Vagina (tissue), 2 donors: ENCODE measurements at regions not wholly inside any gene's neighbourhood (a gene's known extent, or its start where the extent isn't known, plus 50 kb on each side); places are given as distances from the start of the nearest gene placed in this dataset.

Source experiments
- DNase-seq, 2 donors: peaks; one replicate each; pipeline ENCODE4 v3.0.0-alpha.2; 2017; ENCODE audit errors: extremely low spot score in 2 of 2
- H3K27ac ChIP-seq: fragments of 200-600 bp; sonication (generic); one replicate; pipeline ENCODE4 v1.5.1; 2019
- H3K27me3 ChIP-seq: fragments of 200-600 bp; sonication (generic); one replicate; pipeline ENCODE4 v1.5.1; 2019
- H3K36me3 ChIP-seq, 2 donors: fragments of 200-600 bp; sonication (generic); one replicate each; pipeline ENCODE4 v1.5.1; 2017 to 2019
- H3K4me1 ChIP-seq: fragments of 200-600 bp; sonication (generic); one replicate; pipeline ENCODE4 v1.5.1; 2019
- H3K4me3 ChIP-seq, 2 donors: fragments of 200-600 bp; sonication (generic); 1 replicate in 1 of 2; 2 replicates in 1 of 2; pipeline ENCODE4 v1.5.1; 2016 to 2019
- H3K9me3 ChIP-seq: fragments of 200-600 bp; sonication (generic); one replicate; pipeline ENCODE4 v1.5.1; 2019
- POLR2A ChIP-seq, 2 donors: fragments of 450-650 bp; IDR thresholded peaks; one replicate each; pipeline ENCODE4 v1.6.1; 2017; ENCODE audit warnings: antibody characterized with exemption in 2 of 2, mild to moderate bottlenecking in 2 of 2, moderate library complexity in 2 of 2
- POLR2AphosphoS5 ChIP-seq, 2 donors: sonication (generic); formaldehyde crosslinking; IDR thresholded peaks; one replicate each; pipeline ENCODE4 v1.9.0; 2017; ENCODE audit warnings: antibody characterized with exemption in 2 of 2, mild to moderate bottlenecking in 2 of 2, low read depth in 1 of 2; ENCODE audit not compliant: insufficient read depth in 1 of 2
- intact Hi-C: fragments of 100-400 bp; cut with DNase I; formaldehyde crosslinking; loops from one replicate; pipeline ENCODE4 v1.15.1; 2023
- TF ChIP-seq, protein P1 (sequence below), 3 experiments: fragments of 450-650 bp in 2 of 3; fragments of 200-600 bp in 1 of 3; sonication (generic) in 1 of 3; IDR thresholded peaks; one replicate each; pipeline ENCODE4 v1.5.1; 2017 to 2019; ENCODE audit warnings: antibody characterized with exemption in 3 of 3, mild to moderate bottlenecking in 2 of 3, moderate library complexity in 2 of 3

GRCh38 chr4:147084861-147085260 lies 139.2 kb upstream of the TTC29 start:
- intact Hi-C loops: no loop called here
- TF ChIP-seq POLR2A (IDR thresholded peaks at IDR 0.05): no peak
- no peak for TF ChIP-seq POLR2AphosphoS5 (IDR thresholded peaks at IDR 0.05; ENCODE audit: insufficient read depth in 1 of 2, low read depth in 1 of 2)
- TF ChIP-seq, protein P1, sequence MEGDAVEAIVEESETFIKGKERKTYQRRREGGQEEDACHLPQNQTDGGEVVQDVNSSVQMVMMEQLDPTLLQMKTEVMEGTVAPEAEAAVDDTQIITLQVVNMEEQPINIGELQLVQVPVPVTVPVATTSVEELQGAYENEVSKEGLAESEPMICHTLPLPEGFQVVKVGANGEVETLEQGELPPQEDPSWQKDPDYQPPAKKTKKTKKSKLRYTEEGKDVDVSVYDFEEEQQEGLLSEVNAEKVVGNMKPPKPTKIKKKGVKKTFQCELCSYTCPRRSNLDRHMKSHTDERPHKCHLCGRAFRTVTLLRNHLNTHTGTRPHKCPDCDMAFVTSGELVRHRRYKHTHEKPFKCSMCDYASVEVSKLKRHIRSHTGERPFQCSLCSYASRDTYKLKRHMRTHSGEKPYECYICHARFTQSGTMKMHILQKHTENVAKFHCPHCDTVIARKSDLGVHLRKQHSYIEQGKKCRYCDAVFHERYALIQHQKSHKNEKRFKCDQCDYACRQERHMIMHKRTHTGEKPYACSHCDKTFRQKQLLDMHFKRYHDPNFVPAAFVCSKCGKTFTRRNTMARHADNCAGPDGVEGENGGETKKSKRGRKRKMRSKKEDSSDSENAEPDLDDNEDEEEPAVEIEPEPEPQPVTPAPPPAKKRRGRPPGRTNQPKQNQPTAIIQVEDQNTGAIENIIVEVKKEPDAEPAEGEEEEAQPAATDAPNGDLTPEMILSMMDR (IDR thresholded peaks at IDR 0.05): no peak
- H3K27ac ChIP-seq: no peak overlapping the region

DNA sequence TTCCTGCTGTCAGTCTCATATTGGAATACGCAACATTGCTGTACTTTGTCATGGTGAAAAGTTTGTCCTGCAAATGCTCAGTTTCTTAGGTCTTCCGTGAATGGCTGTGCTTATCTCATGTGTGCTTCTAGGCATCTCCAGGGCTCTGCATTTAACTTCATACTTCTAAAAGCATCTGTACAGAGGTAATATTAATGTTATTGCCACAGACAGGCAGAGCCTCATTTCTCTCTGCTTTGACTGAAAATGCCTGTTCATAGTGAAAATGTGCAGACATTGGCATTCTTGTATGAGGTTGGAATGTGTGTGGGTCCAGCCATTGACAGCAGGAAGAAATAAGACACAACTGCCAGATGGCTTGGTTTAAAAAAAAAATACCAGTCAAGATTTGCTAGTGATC lies 140.1 kb upstream of the TTC29 start:
- no peak for DNase-seq
- Histone ChIP-seq H3K9me3 (no peaks in the 10 kb centered on the region), H3K36me3 (no peaks in the 10 kb centered on the region), H3K4me3 (no peak overlapping the region), H3K4me1 (no peaks in the 10 kb centered on the region), H3K27ac (no peak overlapping the region), H3K27me3 (no peaks in the 10 kb centered on the region)
- intact Hi-C loops: no loop called here
- TF ChIP-seq POLR2A (IDR thresholded peaks at IDR 0.05) (no peak), POLR2AphosphoS5 (IDR thresholded peaks at IDR 0.05; ENCODE audit: insufficient read depth in 1 of 2, low read depth in 1 of 2) (no peak)
- TF ChIP-seq, protein P1 (IDR thresholded peaks at IDR 0.05): no peak

More at GRCh38 chr4:147084861-147085260, 139.2 kb upstream of the TTC29 start:
- Histone ChIP-seq H3K36me3 (no peaks in the 10 kb centered on the region), H3K4me1 (peaks cover under 1% of the 10 kb centered on the region), H3K27me3 (no peaks in the 10 kb centered on the region), H3K9me3 (no peaks in the 10 kb centered on the region), H3K4me3 (no peak overlapping the region)
- DNase-seq: no peak

- intact Hi-C loops: no loop called here
- no peaks in the 10 kb centered on the region for H3K4me1 ChIP-seq
- no peak overlapping the region for H3K4me3 ChIP-seq
- H3K9me3 ChIP-seq: no peaks in the 10 kb centered on the region
- no peak for DNase-seq
- H3K36me3 ChIP-seq: no peaks in the 10 kb centered on the region
- TF ChIP-seq, protein P1 (IDR thresholded peaks at IDR 0.05): no peak
- TF ChIP-seq POLR2A (IDR thresholded peaks at IDR 0.05) (no peak), POLR2AphosphoS5 (IDR thresholded peaks at IDR 0.05; ENCODE audit: insufficient read depth in 1 of 2, low read depth in 1 of 2) (no peak)
- H3K27me3 ChIP-seq: no peaks in the 10 kb centered on the region
- no peak overlapping the region for H3K27ac ChIP-seq
Observed at GRCh38 chr4:147088146-147088545, 142.5 kb upstream of the TTC29 start.

DNA sequence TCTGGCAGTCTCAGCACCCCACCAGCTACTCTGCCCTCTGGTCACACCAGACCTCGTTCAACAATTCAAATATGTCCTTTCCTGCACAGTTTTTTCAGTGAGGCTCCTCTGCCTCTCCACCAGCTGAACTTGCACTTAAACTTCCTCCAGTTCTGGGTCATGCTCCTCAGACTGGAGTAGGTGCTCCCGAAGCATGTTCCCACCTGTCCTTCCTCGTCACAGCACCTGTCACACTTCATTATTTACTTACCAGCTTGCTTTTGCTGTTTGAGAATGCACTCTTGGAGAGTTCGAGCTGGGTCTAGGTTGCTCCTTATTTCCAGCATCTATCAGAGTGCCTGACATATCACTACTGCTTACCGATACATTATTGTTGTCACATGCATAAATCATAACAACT lies 144.8 kb upstream of the TTC29 start:
- TF ChIP-seq POLR2AphosphoS5 (IDR thresholded peaks at IDR 0.05; ENCODE audit: insufficient read depth in 1 of 2, low read depth in 1 of 2): no peak
- TF ChIP-seq, protein P1 (IDR thresholded peaks at IDR 0.05): no peak
- no peak for TF ChIP-seq POLR2A (IDR thresholded peaks at IDR 0.05)
- Histone ChIP-seq H3K4me1 (no peaks in the 10 kb centered on the region), H3K27me3 (no peaks in the 10 kb centered on the region), H3K4me3 (no peak overlapping the region), H3K36me3 (no peaks in the 10 kb centered on the region), H3K9me3 (no peaks in the 10 kb centered on the region), H3K27ac (no peak overlapping the region)
- no peak for DNase-seq
- intact Hi-C loops: no loop called here

DNA sequence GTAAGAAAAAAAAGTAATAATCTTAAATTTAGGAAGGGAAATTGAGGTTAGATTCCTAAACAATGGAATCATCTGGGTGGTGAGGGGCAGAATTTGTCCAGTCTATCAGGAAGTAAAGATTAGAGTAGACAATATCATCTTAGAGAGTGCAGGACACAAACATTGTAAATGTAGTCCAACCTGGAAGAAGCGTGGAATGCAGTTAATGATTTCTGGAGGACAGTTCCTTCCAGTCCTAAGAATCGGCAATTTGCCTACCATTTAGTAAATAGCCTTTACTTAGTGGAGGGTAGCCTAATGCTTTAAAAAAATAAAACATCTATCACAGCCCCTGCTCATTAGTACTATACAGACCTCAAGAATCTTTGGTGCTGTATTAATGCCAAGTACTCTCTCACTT lies 147.5 kb upstream of the TTC29 start:
- Histone ChIP-seq H3K4me1 (no peaks in the 10 kb centered on the region), H3K36me3 (no peaks in the 10 kb centered on the region), H3K4me3 (no peak overlapping the region), H3K27ac (no peak overlapping the region), H3K9me3 (no peaks in the 10 kb centered on the region), H3K27me3 (no peaks in the 10 kb centered on the region)
- no peak for DNase-seq
- TF ChIP-seq, protein P1 (IDR thresholded peaks at IDR 0.05): no peak
- TF ChIP-seq POLR2AphosphoS5 (IDR thresholded peaks at IDR 0.05; ENCODE audit: insufficient read depth in 1 of 2, low read depth in 1 of 2) (no peak), POLR2A (IDR thresholded peaks at IDR 0.05) (no peak)
- intact Hi-C loops: no loop called here
